HG03354 (cell line): ENCODE measurements at regions not wholly inside any gene's neighbourhood (a gene's known extent, or its start where the extent isn't known, plus 50 kb on each side); places are given as distances from the start of the nearest gene placed in this dataset.
"Not testable (repeated sequence)": the region's sequence is repeated elsewhere in the genome, so short reads cannot be mapped to it uniquely, and the experiment has no call there.

Experiments used
- ATAC-seq: cut with Tn5 transposase; IDR thresholded peaks from one replicate; pipeline ENCODE4 v1.9.1; 2021; ENCODE audit warnings: mild to moderate bottlenecking; ENCODE audit not compliant: unreplicated experiment, poor library complexity, severe bottlenecking

DNA sequence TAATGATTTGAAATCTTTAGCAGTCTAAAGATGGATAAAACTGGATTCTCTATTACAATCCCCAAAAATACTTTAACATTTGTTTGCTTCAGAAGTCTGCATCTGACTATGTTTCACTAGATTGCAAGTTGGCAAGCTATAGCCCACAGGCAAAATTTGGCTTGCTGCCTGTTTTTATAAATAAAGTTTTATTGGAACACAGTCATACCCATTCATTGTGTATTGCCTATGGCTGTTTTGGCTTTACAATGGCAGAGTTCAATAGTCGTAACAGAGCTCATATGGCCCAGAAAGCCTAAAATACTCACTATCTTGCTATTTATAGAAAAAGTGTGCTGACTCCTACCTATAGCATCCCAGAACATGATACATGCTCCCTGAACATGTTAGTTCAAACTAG, 89.0 kb upstream of the GPR141 start:
- no peak for ATAC-seq

DNA sequence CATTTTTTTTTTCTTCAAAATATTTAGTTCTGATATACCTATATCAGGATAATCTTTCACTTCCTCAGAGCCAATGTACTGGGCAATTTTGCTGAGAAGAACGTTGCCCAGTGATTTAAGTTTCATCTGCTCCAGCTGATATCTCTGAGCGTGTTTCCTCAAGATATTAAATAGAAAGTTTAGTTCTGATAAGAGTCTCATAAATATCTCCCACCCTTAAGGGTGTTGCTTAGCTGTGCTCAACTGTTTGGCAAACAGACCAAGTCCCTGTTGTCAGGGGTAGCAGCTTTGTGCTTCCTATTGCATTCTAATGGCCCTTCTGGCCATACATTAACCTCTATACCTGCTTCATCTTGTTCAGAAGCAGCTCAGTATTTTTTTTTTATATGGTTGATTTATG, 84.7 kb upstream of the GPR141 start:
- no peak for ATAC-seq

DNA sequence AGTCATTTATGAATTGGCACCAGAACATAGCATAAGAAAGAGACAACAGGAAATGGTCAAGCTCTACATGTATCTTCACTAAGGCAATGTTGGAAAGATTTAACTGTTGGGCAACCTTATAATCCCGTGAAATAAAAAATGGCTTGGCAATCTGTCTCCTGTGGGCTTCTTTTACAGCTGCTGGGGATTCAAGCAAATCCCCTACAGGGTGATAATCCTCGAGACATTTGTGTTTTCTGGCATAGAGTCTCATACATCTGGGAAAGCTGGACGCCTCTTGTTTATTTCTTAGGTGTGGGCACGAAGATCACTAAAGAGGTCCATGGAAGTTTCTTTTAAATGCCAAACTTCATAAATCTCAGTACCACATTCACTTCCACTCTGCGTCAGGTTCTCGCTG, 82.2 kb upstream of the GPR141 start:
- no peak for ATAC-seq

DNA sequence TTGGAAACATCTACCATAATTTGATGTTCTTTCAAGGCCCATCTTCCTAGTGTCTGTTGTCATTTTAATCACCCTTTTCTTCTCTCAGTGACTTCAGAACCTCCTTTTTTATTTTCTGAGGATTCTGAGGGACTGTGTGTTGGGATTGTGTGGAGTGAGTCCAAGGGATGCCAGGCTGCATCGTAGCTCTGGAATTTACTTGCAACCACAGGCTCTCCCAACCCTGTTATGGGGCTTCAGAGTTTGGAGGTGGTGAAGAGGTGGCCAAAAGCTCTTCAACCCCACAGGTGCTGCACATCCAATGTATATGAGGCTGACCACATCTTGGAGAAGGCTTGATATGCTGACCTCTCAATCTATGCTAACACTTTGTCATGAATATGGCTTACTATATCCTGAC, 79.5 kb upstream of the GPR141 start:
- ATAC-seq = no peak

DNA sequence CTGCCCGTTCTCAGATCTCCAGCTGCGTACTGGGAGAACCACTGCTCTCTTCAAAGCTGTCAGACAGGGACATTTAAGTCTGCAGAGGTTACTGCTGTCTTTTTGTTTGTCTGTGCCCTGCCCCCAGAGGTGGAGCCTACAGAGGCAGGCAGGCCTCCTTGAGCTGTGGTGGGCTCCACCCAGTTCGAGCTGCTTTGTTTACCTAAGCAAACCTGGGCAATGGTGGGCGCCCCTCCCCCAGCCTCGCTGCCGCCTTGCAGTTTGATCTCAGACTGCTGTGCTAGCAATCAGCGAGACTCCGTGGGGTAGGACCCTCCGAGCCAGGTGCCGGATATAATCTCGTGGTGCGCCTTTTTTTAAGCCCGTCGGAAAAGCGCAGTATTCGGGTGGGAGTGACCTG, 66.2 kb upstream of the GPR141 start:
- not testable (repeated sequence) for ATAC-seq

DNA sequence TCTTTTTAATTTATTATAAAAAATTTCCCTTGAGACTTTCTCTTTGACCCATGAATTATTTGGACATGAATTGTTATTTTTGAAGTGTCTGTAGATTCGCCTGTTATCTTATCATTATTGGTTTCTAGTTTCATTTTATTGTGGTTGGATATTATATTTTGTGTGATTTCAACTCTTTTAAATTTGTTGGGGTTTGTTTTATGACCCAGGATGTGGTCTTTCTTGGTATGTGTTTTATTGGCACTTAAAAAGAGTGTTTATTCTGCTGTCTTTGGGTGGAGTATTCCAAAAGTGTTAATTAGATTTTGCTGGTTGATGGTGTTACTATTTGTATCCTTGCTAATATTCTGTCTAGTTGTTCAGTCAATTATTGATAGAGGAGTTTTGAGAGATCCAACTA, 50.5 kb upstream of the GPR141 start:
- ATAC-seq = no peak
